Panc1 (cell line): ENCODE measurements at regions not wholly inside any gene's neighbourhood (a gene's known extent, or its start where the extent isn't known, plus 50 kb on each side); places are given as distances from the start of the nearest gene placed in this dataset.

Source experiments
- ATAC-seq: fragments of 200-7000 bp; cut with Tn5 transposase; 2 replicates; pipeline ENCODE4 v1.9.1; 2020; ENCODE audit warnings: mild to moderate bottlenecking, moderate library complexity
- BruUV-seq: library from RNA; stranded (reverse); fragments of 400-500 nt; replicated peaks from 2 replicates; lab custom pipeline; 2021; lab: Mats Ljungman, UMichigan
- CTCF ChIA-PET: fragments of 300-600 bp; sonication (Branson Sonifier 250); formaldehyde crosslinking; loops from one replicate; lab custom pipeline; 2022; ENCODE audit warnings: antibody characterized with exemption; lab: Charles Lee
- POLR2A ChIA-PET: fragments of 300-600 bp; sonication (Branson Sonifier 250); formaldehyde crosslinking; loops from one replicate; lab custom pipeline; 2022; ENCODE audit warnings: antibody characterized with exemption; lab: Charles Lee
- DNase-seq: peaks from one replicate; pipeline ENCODE4 v3.0.0-alpha.2; 2010; ENCODE audit warnings: low read depth, low spot score
- H3K27ac ChIP-seq: 2 replicates; pipeline ENCODE4 v1.5.1; 2011; ENCODE audit warnings: mild to moderate bottlenecking, low read length, inconsistent platforms
- H3K27me3 ChIP-seq: fragments of 200-500 bp; sonication (Bioruptor generic); 2 replicates; pipeline ENCODE4 v1.6.0; 2014; ENCODE audit warnings: low read length, inconsistent platforms; ENCODE audit not compliant: control insufficient read depth, insufficient read depth
- H3K36me3 ChIP-seq: fragments of 200-500 bp; sonication (Bioruptor generic); 2 replicates; pipeline ENCODE4 v1.5.1; 2014; ENCODE audit warnings: inconsistent platforms, mild to moderate bottlenecking, low read length, moderate library complexity; ENCODE audit not compliant: control insufficient read depth, insufficient read depth
- H3K4me1 ChIP-seq: 2 replicates; pipeline ENCODE4 v1.5.1; 2011; ENCODE audit warnings: inconsistent platforms, mild to moderate bottlenecking, low read length, moderate library complexity; ENCODE audit not compliant: control insufficient read depth, insufficient read depth
- H3K4me3 ChIP-seq, 2 experiments: 2 replicates each; pipeline ENCODE4 v1.5.1; 2011 to 2012; ENCODE audit warnings: low read depth in 2 of 2, low read length in 2 of 2, mild to moderate bottlenecking in 2 of 2, inconsistent platforms in 1 of 2, moderate library complexity in 1 of 2
- H3K9me3 ChIP-seq: fragments of 200-500 bp; sonication (Bioruptor generic); 2 replicates; pipeline ENCODE4 v1.5.1; 2014; ENCODE audit warnings: low read depth, mild to moderate bottlenecking, inconsistent platforms, low read length, moderate library complexity; ENCODE audit not compliant: control insufficient read depth, insufficient read depth
- CTCF ChIP-seq: fragments of 450-650 bp; IDR thresholded peaks from 2 replicates; pipeline ENCODE4 v1.5.1; 2017; ENCODE audit warnings: mild to moderate bottlenecking
- POLR2AphosphoS5 ChIP-seq: IDR thresholded peaks from 2 replicates; pipeline ENCODE4 v1.6.1; 2012; ENCODE audit warnings: mild to moderate bottlenecking, low read depth, low read length, moderate library complexity
- REST ChIP-seq, 2 experiments: IDR thresholded peaks; 2 replicates each; pipeline ENCODE4 v1.6.1; 2011 to 2012; ENCODE audit warnings: low read depth in 2 of 2, control low read depth in 1 of 2, low read length in 1 of 2, mild to moderate bottlenecking in 1 of 2, moderate library complexity in 1 of 2; ENCODE audit not compliant: insufficient read depth in 1 of 2
- SIN3A ChIP-seq: IDR thresholded peaks from 2 replicates; pipeline ENCODE4 v1.6.1; 2012; ENCODE audit warnings: low read depth, mild to moderate bottlenecking, low read length, moderate library complexity, borderline replicate concordance; ENCODE audit not compliant: insufficient read depth
- TCF7L2 ChIP-seq: IDR thresholded peaks from 2 replicates; pipeline ENCODE4 v1.6.1; 2011; ENCODE audit warnings: mild to moderate bottlenecking, low read depth, low read length, inconsistent platforms
- in situ Hi-C: cut with HindIII; loops from 2 replicates; pipeline ENCODE4 v1.10.0; 2016; ENCODE audit warnings: low sequenced_read_pairs, low pct_unique_long_range_greater_than_20kb
- intact Hi-C: fragments of 100-400 bp; cut with micrococcal nuclease; formaldehyde crosslinking; loops from one replicate; pipeline ENCODE4 v1.10.0; 2022; ENCODE audit not compliant: unreplicated experiment

- ATAC-seq (no peak), DNase-seq (no peak)
- in situ Hi-C loops: no loop called here
- Histone ChIP-seq H3K4me3 (no peak overlapping the region), H3K9me3 (no peaks in the 10 kb centered on the region), H3K4me1 (no peaks in the 10 kb centered on the region), H3K27me3 (no peaks in the 10 kb centered on the region), H3K36me3 (no peaks in the 10 kb centered on the region), H3K27ac (no peak overlapping the region)
- POLR2A ChIA-PET: no interaction called here
- BruUV-seq: no TSS peak
- no peak for TF ChIP-seq REST (IDR thresholded peaks at IDR 0.05; ENCODE audit: insufficient read depth in 1 of 2, low read depth in 2 of 2, low read length in 1 of 2)
- TF ChIP-seq CTCF: no peak
- no peak for TF ChIP-seq TCF7L2
- no peak for TF ChIP-seq POLR2AphosphoS5
- no peak for TF ChIP-seq SIN3A
- intact Hi-C loops: no loop called here
- CTCF ChIA-PET: no interaction called here
These were observed 371.7 kb upstream of the RGMA start for GRCh38 chr15:93460717-93461116.

GRCh38 chr15:93459396-93459795 is 370.4 kb upstream of the RGMA start:
- no TSS peak for BruUV-seq
- no peak overlapping the region for H3K4me3 ChIP-seq
- ATAC-seq (no peak), DNase-seq (no peak)
- intact Hi-C loops (no loop called here), in situ Hi-C loops (no loop called here)
- CTCF ChIA-PET: no interaction called here
- no peaks in the 10 kb centered on the region for H3K27me3 ChIP-seq
- TF ChIP-seq POLR2AphosphoS5: no peak
- no peak for TF ChIP-seq REST (IDR thresholded peaks at IDR 0.05; ENCODE audit: insufficient read depth in 1 of 2, low read depth in 2 of 2, low read length in 1 of 2)
- no peak overlapping the region for H3K27ac ChIP-seq
- POLR2A ChIA-PET: no interaction called here
- no peaks in the 10 kb centered on the region for H3K4me1 ChIP-seq
- no peaks in the 10 kb centered on the region for H3K36me3 ChIP-seq
- H3K9me3 ChIP-seq: no peaks in the 10 kb centered on the region
